ENCODE measurements at regions not wholly inside any gene's neighbourhood (a gene's known extent, or its start where the extent isn't known, plus 50 kb on each side); places are given as distances from the start of the nearest gene placed in this dataset.

GRCh38 chr3:145088917-145089316, 1072.1 kb downstream of the PLOD2 start:
- H2AFZ ChIP-seq (ENCODE audit: control insufficient read depth, low read length) = no peak overlapping the region
- no peaks in the 10 kb centered on the region for H4K20me1 ChIP-seq (ENCODE audit: control insufficient read depth, extremely low read depth, insufficient read depth, low read length)
- no peaks in the 10 kb centered on the region for H3K79me2 ChIP-seq (ENCODE audit: control insufficient read depth, insufficient read depth, low read length)
- H3K27ac ChIP-seq (ENCODE audit: control insufficient read depth, insufficient read depth, low read length) = no peak overlapping the region
- H3K4me1 ChIP-seq (ENCODE audit: control insufficient read depth, extremely low read depth, insufficient read depth, low read length) = no peaks in the 10 kb centered on the region
- no peak overlapping the region for H3K4me3 ChIP-seq (ENCODE audit: control insufficient read depth in 2 of 3, extremely low read depth in 1 of 3, insufficient read depth in 2 of 3, low read depth in 1 of 3, low read length in 3 of 3)
- TF ChIP-seq CTCF (optimal IDR thresholded peaks at IDR 0.05 in 1 of 3, IDR thresholded peaks at IDR 0.05 in 1 of 3, conservative IDR thresholded peaks at IDR 0.05 in 1 of 3; ENCODE audit: extremely low read depth in 1 of 3, insufficient read depth in 2 of 3, low read length in 3 of 3) (no peak), EZH2 (IDR thresholded peaks at IDR 0.05; ENCODE audit: low read length) (no peak)
- no peak overlapping the region for H3K4me2 ChIP-seq (ENCODE audit: control insufficient read depth, extremely low read depth, insufficient read depth, low read depth, low read length)
- dilution Hi-C loops (cut with MboI; ENCODE audit: extremely low pct_ligation_motif_present, low sequenced_read_pairs) = no loop called here
- no peak overlapping the region for H3K9ac ChIP-seq (ENCODE audit: control insufficient read depth, extremely low read depth, insufficient read depth, low read length)
- no peaks in the 10 kb centered on the region for H3K27me3 ChIP-seq (ENCODE audit: control insufficient read depth, extremely low read depth, insufficient read depth, low read length)
- FAIRE-seq (no peak), DNase-seq (ENCODE audit: low read depth, low spot score) (no peak)
- H3K9me3 ChIP-seq (ENCODE audit: control insufficient read depth, low read depth, low read length) = no peaks in the 10 kb centered on the region
- H3K36me3 ChIP-seq (ENCODE audit: control insufficient read depth in 2 of 2, extremely low read depth in 1 of 2, insufficient read depth in 2 of 2, low read length in 2 of 2) = no peaks in the 10 kb centered on the region
- H3K9me1 ChIP-seq (ENCODE audit: control insufficient read depth, extremely low read depth, insufficient read depth, low read length) = no peaks in the 10 kb centered on the region

GRCh38 chr3:145089337-145089736, 1071.6 kb downstream of the PLOD2 start:
- dilution Hi-C loops (cut with MboI; ENCODE audit: extremely low pct_ligation_motif_present, low sequenced_read_pairs) = no loop called here
- H3K4me1 ChIP-seq (ENCODE audit: control insufficient read depth, extremely low read depth, insufficient read depth, low read length) = no peaks in the 10 kb centered on the region

More at GRCh38 chr3:145089337-145089736, 1071.6 kb downstream of the PLOD2 start:
- no peak for DNase-seq (ENCODE audit: low read depth, low spot score)
- TF ChIP-seq EZH2 (IDR thresholded peaks at IDR 0.05; ENCODE audit: low read length) (no peak), CTCF (optimal IDR thresholded peaks at IDR 0.05 in 1 of 3, IDR thresholded peaks at IDR 0.05 in 1 of 3, conservative IDR thresholded peaks at IDR 0.05 in 1 of 3; ENCODE audit: extremely low read depth in 1 of 3, insufficient read depth in 2 of 3, low read length in 3 of 3) (no peak)
- FAIRE-seq = no peak
- H3K4me3 ChIP-seq (ENCODE audit: control insufficient read depth in 2 of 3, extremely low read depth in 1 of 3, insufficient read depth in 2 of 3, low read depth in 1 of 3, low read length in 3 of 3) = no peak overlapping the region
- no peaks in the 10 kb centered on the region for H4K20me1 ChIP-seq (ENCODE audit: control insufficient read depth, extremely low read depth, insufficient read depth, low read length)
- no peak overlapping the region for H3K9ac ChIP-seq (ENCODE audit: control insufficient read depth, extremely low read depth, insufficient read depth, low read length)
- no peak overlapping the region for H2AFZ ChIP-seq (ENCODE audit: control insufficient read depth, low read length)
- H3K36me3 ChIP-seq (ENCODE audit: control insufficient read depth in 2 of 2, extremely low read depth in 1 of 2, insufficient read depth in 2 of 2, low read length in 2 of 2) = no peaks in the 10 kb centered on the region
- no peaks in the 10 kb centered on the region for H3K9me1 ChIP-seq (ENCODE audit: control insufficient read depth, extremely low read depth, insufficient read depth, low read length)
- H3K79me2 ChIP-seq (ENCODE audit: control insufficient read depth, insufficient read depth, low read length) = no peaks in the 10 kb centered on the region
- no peak overlapping the region for H3K27ac ChIP-seq (ENCODE audit: control insufficient read depth, insufficient read depth, low read length)
- no peak overlapping the region for H3K4me2 ChIP-seq (ENCODE audit: control insufficient read depth, extremely low read depth, insufficient read depth, low read depth, low read length)
- no peaks in the 10 kb centered on the region for H3K9me3 ChIP-seq (ENCODE audit: control insufficient read depth, low read depth, low read length)
- H3K27me3 ChIP-seq (ENCODE audit: control insufficient read depth, extremely low read depth, insufficient read depth, low read length) = no peaks in the 10 kb centered on the region
